ENCODE measurements at regions not wholly inside any gene's neighbourhood (a gene's known extent, or its start where the extent isn't known, plus 50 kb on each side); places are given as distances from the start of the nearest gene placed in this dataset.

GRCh38 chr12:87879141-87879540, 150.1 kb downstream of the C12orf50 start:
- Histone ChIP-seq H3K27me3 (no peaks in the 10 kb centered on the region), H3K9me3 (no peaks in the 10 kb centered on the region), H3K4me1 (no peaks in the 10 kb centered on the region), H3K36me3 (no peaks in the 10 kb centered on the region), H3K4me3 (no peak overlapping the region), H3K27ac (no peak overlapping the region), H3K9ac (ENCODE audit: low read depth in 2 of 2, low read length in 2 of 2) (no peak overlapping the region)
- no peak for TF ChIP-seq CTCF (IDR thresholded peaks at IDR 0.05)
- DNase-seq, result no peak
- intact Hi-C loops (cut with DNase I), result no loop called here

- DNase-seq, result no peak
- H3K27me3 ChIP-seq, result no peaks in the 10 kb centered on the region
- intact Hi-C loops (cut with DNase I), result no loop called here
- H3K4me1 ChIP-seq, result no peaks in the 10 kb centered on the region
- H3K9me3 ChIP-seq, result no peaks in the 10 kb centered on the region
- H3K9ac ChIP-seq (ENCODE audit: low read depth in 2 of 2, low read length in 2 of 2), result no peak overlapping the region
- no peaks in the 10 kb centered on the region for H3K36me3 ChIP-seq
- H3K4me3 ChIP-seq, result no peak overlapping the region
- no peak overlapping the region for H3K27ac ChIP-seq
- no peak for TF ChIP-seq CTCF (IDR thresholded peaks at IDR 0.05)
These were observed 158.4 kb downstream of the C12orf50 start for GRCh38 chr12:87870493-87871460.

- no peaks in the 10 kb centered on the region for H3K9me3 ChIP-seq
- no peak for TF ChIP-seq CTCF (IDR thresholded peaks at IDR 0.05)
- no peak overlapping the region for H3K27ac ChIP-seq
- no peaks in the 10 kb centered on the region for H3K4me1 ChIP-seq
- no peaks in the 10 kb centered on the region for H3K27me3 ChIP-seq
- intact Hi-C loops (cut with DNase I), result no loop called here
- no peak overlapping the region for H3K4me3 ChIP-seq
- no peak for DNase-seq
- H3K9ac ChIP-seq (ENCODE audit: low read depth in 2 of 2, low read length in 2 of 2), result no peak overlapping the region
- H3K36me3 ChIP-seq, result no peaks in the 10 kb centered on the region
These were observed 159.1 kb downstream of the C12orf50 start for GRCh38 chr12:87870061-87870460.

GRCh38 chr12:87866578-87867292, 162.5 kb downstream of the C12orf50 start:
- H3K9ac ChIP-seq (ENCODE audit: low read depth in 2 of 2, low read length in 2 of 2), result no peak overlapping the region
- no peak overlapping the region for H3K27ac ChIP-seq
- no peaks in the 10 kb centered on the region for H3K27me3 ChIP-seq
- no peak for DNase-seq
- H3K36me3 ChIP-seq, result no peaks in the 10 kb centered on the region
- H3K4me1 ChIP-seq, result no peaks in the 10 kb centered on the region
- no peak for TF ChIP-seq CTCF (IDR thresholded peaks at IDR 0.05)
- intact Hi-C loops (cut with DNase I), result no loop called here
- no peaks in the 10 kb centered on the region for H3K9me3 ChIP-seq
- H3K4me3 ChIP-seq, result no peak overlapping the region

GRCh38 chr12:87861791-87862190, 167.4 kb downstream of the C12orf50 start:
- no peak for DNase-seq

More at GRCh38 chr12:87861791-87862190, 167.4 kb downstream of the C12orf50 start:
- no peak for TF ChIP-seq CTCF (IDR thresholded peaks at IDR 0.05)
- Histone ChIP-seq H3K27me3 (no peaks in the 10 kb centered on the region), H3K36me3 (no peaks in the 10 kb centered on the region), H3K9ac (ENCODE audit: low read depth in 2 of 2, low read length in 2 of 2) (no peak overlapping the region), H3K27ac (no peak overlapping the region), H3K4me3 (no peak overlapping the region), H3K4me1 (no peaks in the 10 kb centered on the region), H3K9me3 (no peaks in the 10 kb centered on the region)
- intact Hi-C loops (cut with DNase I), result no loop called here
